D721Med (cell line): ENCODE measurements at regions not wholly inside any gene's neighbourhood (a gene's known extent, or its start where the extent isn't known, plus 50 kb on each side); places are given as distances from the start of the nearest gene placed in this dataset.

Experiments used
- DNase-seq: peaks from one replicate; pipeline ENCODE4 v3.0.0; 2011; ENCODE audit warnings: low spot score; ENCODE audit not compliant: insufficient read length
- FAIRE-seq: peaks from 2 replicates; lab custom pipeline; 2011; peaks lifted over from hg19 to GRCh38; lab: Jason Lieb, UNC
- TF ChIP-seq, protein P1 (sequence below): IDR thresholded peaks from 2 replicates; pipeline ENCODE4 v1.5.1; 2012; ENCODE audit warnings: mild to moderate bottlenecking, control low read depth; ENCODE audit not compliant: insufficient read depth; ENCODE audit errors: missing control alignments

DNA sequence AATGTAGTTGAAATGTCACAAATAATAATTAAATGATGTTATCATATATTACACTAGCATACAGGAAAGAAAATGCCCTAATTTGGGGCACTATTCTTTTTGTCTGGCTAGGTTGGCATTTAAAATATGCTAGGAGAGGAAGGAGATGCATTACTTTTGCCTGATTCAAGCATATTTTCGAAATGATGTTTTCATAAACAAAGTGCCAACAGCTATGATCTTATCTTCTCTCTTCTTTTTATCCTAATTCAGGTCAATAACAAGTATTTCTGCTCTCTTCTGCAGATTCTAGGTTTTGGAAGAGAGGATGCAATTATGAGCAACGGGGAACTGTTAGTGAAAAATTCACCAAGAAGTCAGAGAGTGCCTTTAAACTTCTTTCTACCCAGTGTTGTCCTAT, 55.8 kb upstream of the NR2F2 start:
- FAIRE-seq, result no peak
- TF ChIP-seq, protein P1, sequence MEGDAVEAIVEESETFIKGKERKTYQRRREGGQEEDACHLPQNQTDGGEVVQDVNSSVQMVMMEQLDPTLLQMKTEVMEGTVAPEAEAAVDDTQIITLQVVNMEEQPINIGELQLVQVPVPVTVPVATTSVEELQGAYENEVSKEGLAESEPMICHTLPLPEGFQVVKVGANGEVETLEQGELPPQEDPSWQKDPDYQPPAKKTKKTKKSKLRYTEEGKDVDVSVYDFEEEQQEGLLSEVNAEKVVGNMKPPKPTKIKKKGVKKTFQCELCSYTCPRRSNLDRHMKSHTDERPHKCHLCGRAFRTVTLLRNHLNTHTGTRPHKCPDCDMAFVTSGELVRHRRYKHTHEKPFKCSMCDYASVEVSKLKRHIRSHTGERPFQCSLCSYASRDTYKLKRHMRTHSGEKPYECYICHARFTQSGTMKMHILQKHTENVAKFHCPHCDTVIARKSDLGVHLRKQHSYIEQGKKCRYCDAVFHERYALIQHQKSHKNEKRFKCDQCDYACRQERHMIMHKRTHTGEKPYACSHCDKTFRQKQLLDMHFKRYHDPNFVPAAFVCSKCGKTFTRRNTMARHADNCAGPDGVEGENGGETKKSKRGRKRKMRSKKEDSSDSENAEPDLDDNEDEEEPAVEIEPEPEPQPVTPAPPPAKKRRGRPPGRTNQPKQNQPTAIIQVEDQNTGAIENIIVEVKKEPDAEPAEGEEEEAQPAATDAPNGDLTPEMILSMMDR, result no peak
- DNase-seq, result no peak

DNA sequence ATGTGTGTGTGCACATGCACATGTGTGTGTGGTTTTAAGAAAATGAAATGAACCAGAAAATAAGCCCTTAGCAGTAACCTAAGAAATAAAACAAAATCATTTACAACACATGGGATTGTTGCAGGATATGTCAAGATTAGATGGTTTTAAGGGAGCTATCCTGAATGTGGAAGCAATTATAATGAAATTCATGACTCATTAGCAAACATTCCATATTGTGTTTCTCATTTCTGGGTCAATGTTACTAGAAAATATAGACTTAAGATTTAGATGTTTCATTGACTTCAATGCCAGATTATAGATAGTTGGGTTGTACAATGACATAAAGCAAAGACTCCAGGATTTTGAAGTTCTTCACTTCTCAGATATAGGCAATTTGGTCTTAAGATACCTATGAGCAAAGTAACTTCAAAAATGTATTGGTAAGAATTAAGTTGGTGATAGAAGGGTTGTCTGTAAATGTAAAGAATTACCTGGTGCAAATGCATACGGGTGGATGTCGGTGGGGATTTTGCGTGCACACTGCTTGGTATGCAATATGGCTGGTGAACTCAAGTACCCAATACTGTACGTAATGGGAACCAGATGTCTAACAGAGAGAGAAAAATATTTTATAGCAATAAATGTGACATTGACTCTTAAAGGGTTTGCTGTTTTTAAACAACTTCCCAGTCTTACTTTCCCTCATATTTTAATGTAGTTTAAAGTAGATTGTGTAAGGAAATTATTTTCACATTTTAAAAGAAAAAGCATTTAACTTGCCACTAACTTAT, 53.9 kb upstream of the NR2F2 start:
- FAIRE-seq (no peak), DNase-seq (no peak)
- TF ChIP-seq, protein P1, result no peak
